Hepatocyte (in vitro differentiated cells): ENCODE measurements at regions not wholly inside any gene's neighbourhood (a gene's known extent, or its start where the extent isn't known, plus 50 kb on each side); places are given as distances from the start of the nearest gene placed in this dataset.

Experiments used
- DNase-seq: peaks from one replicate; pipeline ENCODE4 v3.0.0-alpha.2; 2016; ENCODE audit warnings: low spot score
- H2AFZ ChIP-seq: fragments of 200-600 bp; sonication (generic); 2 replicates; pipeline ENCODE4 v1.6.0; 2016; ENCODE audit warnings: antibody characterized with exemption, mild to moderate bottlenecking
- H3K27ac ChIP-seq: fragments of 200-600 bp; sonication (generic); 2 replicates; pipeline ENCODE4 v1.5.1; 2016; ENCODE audit warnings: mild to moderate bottlenecking
- H3K27me3 ChIP-seq: fragments of 200-600 bp; sonication (generic); 2 replicates; pipeline ENCODE4 v1.6.1; 2016
- H3K36me3 ChIP-seq: fragments of 200-600 bp; sonication (generic); replicated peaks from 2 replicates; pipeline ENCODE4 v1.5.1; 2016; ENCODE audit warnings: low read depth; ENCODE audit not compliant: insufficient read depth
- H3K4me1 ChIP-seq: fragments of 200-600 bp; sonication (generic); 2 replicates; pipeline ENCODE4 v1.5.1; 2016; ENCODE audit warnings: mild to moderate bottlenecking, moderate library complexity; ENCODE audit not compliant: insufficient read depth
- H3K4me2 ChIP-seq: fragments of 200-600 bp; sonication (generic); 2 replicates; pipeline ENCODE4 v1.6.0; 2016
- H3K4me3 ChIP-seq: fragments of 200-600 bp; sonication (generic); 2 replicates; pipeline ENCODE4 v1.5.1; 2016; ENCODE audit warnings: mild to moderate bottlenecking
- H3K79me2 ChIP-seq: fragments of 200-600 bp; sonication (generic); 2 replicates; pipeline ENCODE4 v1.6.0; 2017; ENCODE audit warnings: mild to moderate bottlenecking
- H3K9me2 ChIP-seq: fragments of 200-600 bp; sonication (generic); replicated peaks from 2 replicates; pipeline ENCODE4 v1.6.0; 2017; ENCODE audit warnings: mild to moderate bottlenecking; ENCODE audit not compliant: insufficient read depth
- H3K9me3 ChIP-seq: fragments of 200-600 bp; sonication (generic); 2 replicates; pipeline ENCODE4 v1.5.1; 2016; ENCODE audit warnings: low read depth, mild to moderate bottlenecking
- H4K20me1 ChIP-seq: fragments of 200-600 bp; sonication (generic); 2 replicates; pipeline ENCODE4 v1.6.0; 2016; ENCODE audit warnings: mild to moderate bottlenecking; ENCODE audit not compliant: insufficient read depth, poor library complexity, severe bottlenecking
- EZH2 ChIP-seq: fragments of 200-600 bp; sonication (generic); IDR thresholded peaks from 2 replicates; pipeline ENCODE4 v1.6.1; 2016; ENCODE audit warnings: antibody characterized with exemption, mild to moderate bottlenecking, borderline replicate concordance
- EZH2phosphoT487 ChIP-seq: fragments of 200-600 bp; sonication (generic); IDR thresholded peaks from one replicate; pipeline ENCODE4 v1.6.1; 2018; ENCODE audit warnings: antibody characterized with exemption, mild to moderate bottlenecking, low read depth, moderate library complexity; ENCODE audit not compliant: unreplicated experiment, severe bottlenecking
- WGBS: methylation state at CpG from one replicate; pipeline ENCODE4 v1.1.6; 2016; ENCODE audit warnings: low lambda C conversion rate; ENCODE audit errors: missing lambda C conversion rate; 5-methylcytosine and 5-hydroxymethylcytosine counted together
- TF ChIP-seq, protein P1 (sequence below): fragments of 200-600 bp; sonication (generic); IDR thresholded peaks from 2 replicates; pipeline ENCODE4 v1.5.1; 2016; ENCODE audit warnings: antibody characterized with exemption, mild to moderate bottlenecking; ENCODE audit not compliant: poor library complexity

DNA sequence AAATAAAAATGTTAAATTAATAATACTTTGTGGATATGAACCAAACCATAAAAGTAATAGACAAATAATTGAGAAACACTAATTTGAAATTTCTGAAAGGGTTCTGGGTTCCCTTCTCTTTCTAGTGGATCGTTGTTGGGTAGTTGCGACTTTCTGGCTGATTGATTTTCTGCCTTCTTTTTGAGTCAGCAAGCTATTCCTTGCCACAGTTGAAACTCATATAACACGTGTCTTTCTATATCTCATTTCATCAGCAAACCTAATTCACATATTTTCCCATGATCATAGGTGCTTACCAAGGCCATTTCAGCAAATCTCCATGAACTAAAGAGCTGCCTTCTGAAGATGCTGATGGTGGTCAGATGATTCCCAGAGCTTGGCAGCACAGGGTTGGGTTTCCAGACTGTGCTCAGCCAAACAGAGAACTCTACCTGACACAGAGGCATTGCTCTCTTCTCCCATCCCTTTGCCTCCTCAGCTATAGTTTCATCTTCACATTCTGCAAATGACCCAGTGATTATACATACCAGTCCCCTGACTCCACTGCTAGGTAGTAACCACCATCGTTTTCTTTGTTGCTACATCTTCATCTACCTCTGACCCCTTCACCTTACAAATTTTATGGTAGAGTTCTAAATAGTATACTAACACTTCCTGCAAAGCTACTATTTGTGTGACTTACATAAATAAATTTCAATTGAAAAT lies 383.9 kb upstream of the DPH6 start:
- Histone ChIP-seq H3K4me1 (peaks cover 12% of the 10 kb centered on the region), H2AFZ (no peak overlapping the region), H3K4me3 (no peak overlapping the region), H3K27ac (no peak overlapping the region), H3K4me2 (no peak overlapping the region), H3K9me2 (no peaks in the 10 kb centered on the region), H3K79me2 (no peaks in the 10 kb centered on the region), H4K20me1 (no peaks in the 10 kb centered on the region), H3K9me3 (no peaks in the 10 kb centered on the region), H3K27me3 (no peaks in the 10 kb centered on the region), H3K36me3 (no peaks in the 10 kb centered on the region)
- no peak for DNase-seq
- TF ChIP-seq EZH2, result no peak
- TF ChIP-seq, protein P1, sequence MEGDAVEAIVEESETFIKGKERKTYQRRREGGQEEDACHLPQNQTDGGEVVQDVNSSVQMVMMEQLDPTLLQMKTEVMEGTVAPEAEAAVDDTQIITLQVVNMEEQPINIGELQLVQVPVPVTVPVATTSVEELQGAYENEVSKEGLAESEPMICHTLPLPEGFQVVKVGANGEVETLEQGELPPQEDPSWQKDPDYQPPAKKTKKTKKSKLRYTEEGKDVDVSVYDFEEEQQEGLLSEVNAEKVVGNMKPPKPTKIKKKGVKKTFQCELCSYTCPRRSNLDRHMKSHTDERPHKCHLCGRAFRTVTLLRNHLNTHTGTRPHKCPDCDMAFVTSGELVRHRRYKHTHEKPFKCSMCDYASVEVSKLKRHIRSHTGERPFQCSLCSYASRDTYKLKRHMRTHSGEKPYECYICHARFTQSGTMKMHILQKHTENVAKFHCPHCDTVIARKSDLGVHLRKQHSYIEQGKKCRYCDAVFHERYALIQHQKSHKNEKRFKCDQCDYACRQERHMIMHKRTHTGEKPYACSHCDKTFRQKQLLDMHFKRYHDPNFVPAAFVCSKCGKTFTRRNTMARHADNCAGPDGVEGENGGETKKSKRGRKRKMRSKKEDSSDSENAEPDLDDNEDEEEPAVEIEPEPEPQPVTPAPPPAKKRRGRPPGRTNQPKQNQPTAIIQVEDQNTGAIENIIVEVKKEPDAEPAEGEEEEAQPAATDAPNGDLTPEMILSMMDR, result no peak
- TF ChIP-seq EZH2phosphoT487, result no peak
- 95% methylated on average over 4 of the region's 4 CpGs for WGBS

DNA sequence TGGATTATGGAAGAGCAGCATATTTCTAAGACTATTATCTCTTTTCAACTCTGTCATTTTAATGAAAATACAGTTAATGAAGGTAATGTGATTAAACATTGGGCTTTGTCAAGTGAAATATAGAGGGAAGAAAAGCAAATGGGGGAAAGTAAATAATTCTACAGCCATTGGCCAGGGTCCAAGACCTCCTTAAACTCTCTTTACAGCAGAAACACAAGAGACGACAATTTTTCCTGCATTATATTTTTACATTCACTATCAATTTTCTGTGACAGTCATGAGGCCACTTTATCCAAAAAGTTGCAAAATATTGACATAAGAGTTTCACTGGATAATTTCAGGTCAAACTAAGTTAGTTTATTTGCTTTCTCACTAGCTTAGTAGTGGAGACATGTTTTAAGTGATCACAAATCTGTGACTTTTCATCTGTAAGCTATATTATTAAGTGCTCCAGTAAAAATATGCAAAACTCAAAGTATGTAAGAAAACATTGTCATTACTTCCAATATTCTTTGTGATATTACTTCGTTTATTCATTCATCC lies 385.9 kb upstream of the DPH6 start:
- H2AFZ ChIP-seq, result no peak overlapping the region
- H3K27me3 ChIP-seq, result no peaks in the 10 kb centered on the region
- H3K9me2 ChIP-seq, result no peaks in the 10 kb centered on the region
- DNase-seq, result no peak
- no peaks in the 10 kb centered on the region for H3K9me3 ChIP-seq
- H3K27ac ChIP-seq, result no peak overlapping the region
- 69% methylated on average over 2 of the region's 2 CpGs for WGBS
- H4K20me1 ChIP-seq, result no peaks in the 10 kb centered on the region
- no peak for TF ChIP-seq EZH2phosphoT487
- no peak for TF ChIP-seq EZH2
- TF ChIP-seq, protein P1, result no peak
- no peak overlapping the region for H3K4me2 ChIP-seq
- H3K4me1 ChIP-seq, result peaks cover 12% of the 10 kb centered on the region
- no peaks in the 10 kb centered on the region for H3K36me3 ChIP-seq
- H3K4me3 ChIP-seq, result no peak overlapping the region
- H3K79me2 ChIP-seq, result no peaks in the 10 kb centered on the region

DNA sequence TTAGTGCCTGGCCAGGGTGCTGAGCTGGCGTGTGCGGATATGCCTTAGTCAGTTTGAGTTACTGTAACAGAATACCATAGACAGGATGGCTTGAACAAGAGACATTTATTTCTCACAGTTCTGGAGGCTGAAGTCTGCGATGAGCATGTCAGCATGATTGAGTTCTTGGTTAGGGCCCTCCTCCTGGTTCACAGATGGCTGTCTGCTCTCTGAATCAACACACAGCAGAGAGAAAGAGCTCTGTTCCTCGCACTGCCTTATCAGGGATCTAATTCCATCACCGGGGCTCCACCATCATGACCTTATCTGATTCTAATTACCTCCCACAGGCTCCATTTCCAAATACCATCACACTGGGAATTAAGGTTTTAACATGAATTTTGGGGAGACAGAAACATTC lies 386.6 kb upstream of the DPH6 start:
- TF ChIP-seq EZH2 (no peak), EZH2phosphoT487 (no peak)
- TF ChIP-seq, protein P1, result no peak
- H3K27me3 ChIP-seq, result no peaks in the 10 kb centered on the region
- WGBS, result 50% methylated on average over 5 of the region's 5 CpGs
- H2AFZ ChIP-seq, result no peak overlapping the region
- DNase-seq, result no peak
- no peaks in the 10 kb centered on the region for H3K79me2 ChIP-seq
- peaks cover 12% of the 10 kb centered on the region for H3K4me1 ChIP-seq
- H3K9me3 ChIP-seq, result no peaks in the 10 kb centered on the region
- H3K4me2 ChIP-seq, result no peak overlapping the region
- no peaks in the 10 kb centered on the region for H3K36me3 ChIP-seq
- H4K20me1 ChIP-seq, result no peaks in the 10 kb centered on the region
- no peak overlapping the region for H3K27ac ChIP-seq
- no peaks in the 10 kb centered on the region for H3K9me2 ChIP-seq
- H3K4me3 ChIP-seq, result no peak overlapping the region
